ENCODE measurements at regions not wholly inside any gene's neighbourhood (a gene's known extent, or its start where the extent isn't known, plus 50 kb on each side); places are given as distances from the start of the nearest gene placed in this dataset.

DNA sequence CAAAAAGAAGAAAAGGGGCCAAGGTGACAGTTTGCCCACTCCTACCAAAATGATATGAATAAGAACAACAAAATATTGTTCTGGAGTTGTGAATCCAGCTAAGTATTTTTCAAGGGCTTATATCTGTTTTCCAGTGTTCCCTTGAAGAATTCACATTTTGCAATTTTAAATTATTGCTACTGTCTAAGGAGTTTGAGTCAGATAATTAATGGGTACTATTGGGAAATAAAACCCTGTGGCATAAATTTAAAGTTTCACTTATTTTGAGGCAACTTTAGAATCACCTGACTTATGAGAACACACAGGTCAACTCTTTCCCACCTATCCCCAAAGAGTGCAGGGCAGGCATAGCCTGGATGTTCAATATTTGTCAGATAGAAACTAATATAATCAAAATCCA, 188.0 kb upstream of the GHR start:
- TF ChIP-seq, protein P1, sequence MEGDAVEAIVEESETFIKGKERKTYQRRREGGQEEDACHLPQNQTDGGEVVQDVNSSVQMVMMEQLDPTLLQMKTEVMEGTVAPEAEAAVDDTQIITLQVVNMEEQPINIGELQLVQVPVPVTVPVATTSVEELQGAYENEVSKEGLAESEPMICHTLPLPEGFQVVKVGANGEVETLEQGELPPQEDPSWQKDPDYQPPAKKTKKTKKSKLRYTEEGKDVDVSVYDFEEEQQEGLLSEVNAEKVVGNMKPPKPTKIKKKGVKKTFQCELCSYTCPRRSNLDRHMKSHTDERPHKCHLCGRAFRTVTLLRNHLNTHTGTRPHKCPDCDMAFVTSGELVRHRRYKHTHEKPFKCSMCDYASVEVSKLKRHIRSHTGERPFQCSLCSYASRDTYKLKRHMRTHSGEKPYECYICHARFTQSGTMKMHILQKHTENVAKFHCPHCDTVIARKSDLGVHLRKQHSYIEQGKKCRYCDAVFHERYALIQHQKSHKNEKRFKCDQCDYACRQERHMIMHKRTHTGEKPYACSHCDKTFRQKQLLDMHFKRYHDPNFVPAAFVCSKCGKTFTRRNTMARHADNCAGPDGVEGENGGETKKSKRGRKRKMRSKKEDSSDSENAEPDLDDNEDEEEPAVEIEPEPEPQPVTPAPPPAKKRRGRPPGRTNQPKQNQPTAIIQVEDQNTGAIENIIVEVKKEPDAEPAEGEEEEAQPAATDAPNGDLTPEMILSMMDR (IDR thresholded peaks at IDR 0.05), result no peak

DNA sequence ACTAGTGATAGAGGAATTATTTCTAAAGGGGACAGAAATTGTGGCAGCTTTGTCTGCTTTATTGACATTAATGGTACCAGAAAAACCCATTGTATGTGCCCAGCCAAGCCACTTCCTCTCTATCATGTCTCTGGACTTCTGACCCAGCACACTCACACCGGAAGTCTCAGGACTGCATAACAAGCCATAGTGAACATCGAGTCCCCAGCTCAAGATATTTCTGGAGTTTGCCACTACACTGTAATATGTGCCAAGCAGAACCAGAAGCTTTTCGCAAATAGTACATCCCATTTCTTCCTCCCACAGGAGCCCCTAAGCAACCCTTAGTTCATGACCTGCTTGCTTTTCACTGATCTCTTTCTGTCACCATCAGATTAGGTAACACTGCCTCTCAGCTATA, 187.4 kb upstream of the GHR start:
- TF ChIP-seq, protein P1 (IDR thresholded peaks at IDR 0.05), result no peak

DNA sequence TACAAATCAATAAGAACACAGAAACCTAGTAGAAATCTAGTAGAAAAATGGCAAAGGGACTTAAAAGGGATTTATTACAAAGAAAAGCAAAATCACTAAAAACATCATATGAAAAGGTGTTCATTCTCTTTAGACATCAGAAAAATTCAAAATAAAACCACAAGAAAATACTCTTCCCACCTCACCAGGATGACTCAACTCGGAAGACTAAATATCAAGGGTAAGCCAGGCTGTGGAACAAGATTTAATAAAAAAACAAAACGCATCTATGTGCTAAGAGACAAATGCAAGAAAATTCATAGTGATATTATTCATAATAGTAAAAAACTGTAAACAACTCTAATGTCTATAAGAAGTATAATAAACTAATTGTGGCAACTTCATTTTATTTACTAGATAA, 181.6 kb upstream of the GHR start:
- TF ChIP-seq, protein P1 (IDR thresholded peaks at IDR 0.05), result no peak

DNA sequence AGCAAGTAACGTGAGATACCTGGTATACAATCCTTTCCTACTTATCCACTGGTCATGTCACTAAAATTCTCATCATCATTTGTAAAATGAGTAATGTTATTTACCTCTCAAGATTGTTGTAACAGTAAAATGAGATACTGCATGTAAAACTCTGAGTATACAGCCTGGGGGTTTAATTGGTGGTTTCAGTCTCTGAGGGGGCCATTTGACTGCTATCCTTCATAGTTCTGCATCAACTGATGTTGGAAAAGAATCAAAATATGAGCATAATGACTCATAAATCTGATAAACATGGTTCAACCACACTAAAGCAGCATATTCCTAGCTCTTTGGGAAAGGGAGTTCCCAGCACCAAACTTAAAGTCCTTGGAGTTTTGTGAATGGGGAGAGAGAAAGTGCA, 181.0 kb upstream of the GHR start:
- TF ChIP-seq, protein P1 (IDR thresholded peaks at IDR 0.05), result no peak

DNA sequence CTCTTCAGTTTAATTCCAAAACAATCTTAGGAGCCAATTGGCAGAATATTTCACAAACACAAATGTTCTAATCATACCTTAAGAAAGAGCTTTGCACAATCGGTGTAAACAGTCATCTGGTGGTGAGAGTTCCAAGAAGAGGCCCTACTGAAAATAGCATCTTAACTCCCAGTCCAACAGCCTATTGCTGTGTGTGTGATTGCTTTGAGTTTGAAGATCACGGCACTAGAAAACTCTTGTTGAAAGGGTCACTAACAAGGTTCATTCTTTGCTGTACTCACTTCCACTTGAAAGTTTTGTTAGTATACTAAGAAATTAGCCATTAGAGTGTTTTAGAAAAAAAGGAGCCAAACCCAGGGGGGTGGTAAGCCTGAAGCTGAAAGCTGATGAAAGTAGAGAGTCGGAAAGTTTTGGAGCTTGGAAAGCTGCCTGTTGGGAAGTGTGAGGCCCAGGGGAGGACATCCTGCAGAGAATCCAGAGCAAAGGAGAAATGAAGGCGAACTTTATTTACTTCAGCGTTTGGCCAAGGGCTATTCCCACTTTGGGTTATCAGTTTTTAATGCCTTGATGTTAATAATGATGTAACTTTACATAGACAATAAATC, 180.3 kb upstream of the GHR start:
- TF ChIP-seq, protein P1 (IDR thresholded peaks at IDR 0.05), result no peak

DNA sequence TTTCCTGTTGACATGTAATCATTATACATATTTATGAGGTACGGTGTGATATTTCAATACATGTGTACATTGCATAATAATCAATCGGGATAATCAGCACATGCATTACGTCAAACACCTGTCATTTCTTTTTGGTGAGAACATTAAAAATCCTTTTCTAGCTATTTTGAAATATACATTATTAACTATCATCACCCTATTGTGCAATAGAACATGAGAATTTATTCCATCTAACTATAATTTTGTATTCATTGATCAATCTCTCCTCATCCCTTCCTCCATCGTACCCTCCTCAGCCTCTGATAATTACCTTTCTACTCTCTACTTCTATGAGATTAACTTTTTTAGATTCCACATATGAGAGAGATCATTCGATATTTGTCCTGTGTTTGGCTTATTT, 170.9 kb upstream of the GHR start:
- TF ChIP-seq, protein P1 (IDR thresholded peaks at IDR 0.05), result no peak

DNA sequence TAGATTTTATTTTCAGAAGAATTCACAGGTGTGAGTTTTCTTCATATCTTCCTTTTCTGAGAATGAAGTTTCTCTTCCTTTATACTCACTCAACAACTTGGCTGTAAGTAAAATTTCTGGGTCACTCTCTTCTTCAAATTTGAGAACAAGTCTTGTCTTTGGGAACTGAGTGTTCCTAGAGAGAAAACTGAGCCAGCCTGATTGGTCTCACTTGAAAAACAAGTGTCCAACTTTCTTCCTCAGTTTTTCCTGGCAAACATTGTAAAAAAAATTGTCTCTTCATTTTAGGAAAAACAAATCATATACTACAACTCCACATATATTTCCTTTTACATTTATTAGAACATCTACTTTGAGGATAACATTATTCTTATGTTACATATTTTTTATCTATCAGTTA, 156.1 kb upstream of the GHR start:
- TF ChIP-seq, protein P1 (IDR thresholded peaks at IDR 0.05), result no peak

DNA sequence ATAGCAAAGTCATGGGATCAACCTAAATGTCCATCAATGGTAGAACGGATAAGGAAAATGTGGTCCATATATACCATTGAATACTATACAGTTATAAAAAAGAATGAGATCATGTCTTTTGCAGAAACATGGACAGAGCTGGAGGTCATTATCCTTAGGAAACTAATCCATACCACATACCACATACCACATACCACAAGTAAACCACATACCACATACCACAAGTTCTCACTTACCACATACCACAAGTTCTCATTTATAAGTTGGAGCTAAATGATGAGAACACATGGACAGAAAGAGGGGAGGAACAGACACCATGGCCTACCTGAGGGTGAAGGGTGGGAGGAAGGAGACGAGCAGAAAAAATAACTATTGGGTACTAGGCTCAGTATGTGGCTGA, 154.6 kb upstream of the GHR start:
- TF ChIP-seq, protein P1 (IDR thresholded peaks at IDR 0.05), result no peak

All from LNCAP (cell line).